OCI-LY7 (cell line): ENCODE measurements at regions not wholly inside any gene's neighbourhood (a gene's known extent, or its start where the extent isn't known, plus 50 kb on each side); places are given as distances from the start of the nearest gene placed in this dataset.

Experiments
- BruUV-seq: library from RNA; stranded (reverse); fragments of 400-500 nt; replicated peaks from 2 replicates; lab custom pipeline; 2021; lab: Mats Ljungman, UMichigan
- CTCF ChIA-PET: fragments of 300-600 bp; sonication (Branson Sonifier 250); formaldehyde crosslinking; loops from one replicate; lab custom pipeline; 2022; ENCODE audit warnings: antibody characterized with exemption; ENCODE audit not compliant: unreplicated experiment; lab: Charles Lee
- POLR2A ChIA-PET: fragments of 300-600 bp; sonication (Branson Sonifier 250); formaldehyde crosslinking; loops from one replicate; lab custom pipeline; 2022; ENCODE audit warnings: antibody characterized with exemption; lab: Charles Lee
- DNase-seq: peaks from one replicate; pipeline ENCODE4 v3.0.0-alpha.2; 2015; ENCODE audit warnings: low spot score
- H2AFZ ChIP-seq: fragments of 200-600 bp; sonication (generic), shearing (Covaris generic); 2 replicates; pipeline ENCODE4 v1.6.1; 2014; ENCODE audit warnings: mild to moderate bottlenecking, antibody characterized with exemption, low read length, moderate library complexity
- H3K27ac ChIP-seq: fragments of 200-600 bp; sonication (generic); 2 replicates; pipeline ENCODE4 v1.5.1; 2014; ENCODE audit warnings: mixed run types, low read depth, mild to moderate bottlenecking, moderate library complexity, low read length, inconsistent platforms; ENCODE audit not compliant: poor library complexity, severe bottlenecking
- H3K36me3 ChIP-seq: fragments of 200-600 bp; sonication (generic); 2 replicates; pipeline ENCODE4 v1.6.1; 2014; ENCODE audit warnings: mild to moderate bottlenecking, antibody characterized with exemption, low read length, moderate library complexity, mixed read lengths; ENCODE audit not compliant: insufficient read depth
- H3K4me1 ChIP-seq: fragments of 200-600 bp; sonication (generic); 2 replicates; pipeline ENCODE4 v1.5.1; 2014; ENCODE audit warnings: mild to moderate bottlenecking, low read length; ENCODE audit not compliant: insufficient read depth, poor library complexity, severe bottlenecking
- H3K4me2 ChIP-seq: fragments of 200-600 bp; sonication (generic); 2 replicates; pipeline ENCODE4 v1.6.1; 2014; ENCODE audit warnings: mild to moderate bottlenecking, low read length
- H3K4me3 ChIP-seq: fragments of 200-600 bp; sonication (generic); 2 replicates; pipeline ENCODE4 v1.5.1; 2014; ENCODE audit warnings: mild to moderate bottlenecking, low read depth, low read length; ENCODE audit not compliant: poor library complexity, severe bottlenecking
- H3K79me2 ChIP-seq: fragments of 200-600 bp; sonication (generic); 2 replicates; pipeline ENCODE4 v1.6.1; 2016; ENCODE audit warnings: low read depth, mild to moderate bottlenecking, low read length, moderate library complexity, mixed read lengths; ENCODE audit not compliant: insufficient read depth
- H3K9me2 ChIP-seq: fragments of 200-600 bp; sonication (generic); 2 replicates; pipeline ENCODE4 v1.6.1; 2016; ENCODE audit warnings: mild to moderate bottlenecking, low read length, mixed read lengths; ENCODE audit not compliant: insufficient read depth
- H3K9me3 ChIP-seq: fragments of 200-600 bp; sonication (generic); 2 replicates; pipeline ENCODE4 v1.6.1; 2014; ENCODE audit warnings: mild to moderate bottlenecking, mixed run types, low read length, mixed read lengths
- H4K20me1 ChIP-seq: fragments of 200-600 bp; sonication (generic); 2 replicates; pipeline ENCODE4 v1.6.1; 2014; ENCODE audit warnings: mild to moderate bottlenecking, antibody characterized with exemption, low read length, moderate library complexity, mixed read lengths; ENCODE audit not compliant: insufficient read depth
- EZH2phosphoT487 ChIP-seq: fragments of 200-600 bp; sonication (generic); IDR thresholded peaks from 2 replicates; pipeline ENCODE4 v1.6.1; 2018; ENCODE audit warnings: low read depth, borderline replicate concordance, mild to moderate bottlenecking, mixed run types, antibody characterized with exemption, low read length, moderate library complexity, mixed read lengths
- intact Hi-C: fragments of 100-400 bp; cut with micrococcal nuclease; formaldehyde crosslinking; loops from one replicate; pipeline ENCODE4 v1.10.0; 2022; ENCODE audit not compliant: unreplicated experiment
- TF ChIP-seq, protein P1 (sequence below): fragments of 200-600 bp; sonication (generic); conservative IDR thresholded peaks from 2 replicates; pipeline ENCODE4 v1.5.1; 2014; ENCODE audit warnings: mild to moderate bottlenecking, antibody characterized with exemption, low read length, moderate library complexity, mixed read lengths

- H3K9me3 ChIP-seq: no peaks in the 10 kb centered on the region
- ChIA-PET POLR2A (no interaction called here), CTCF (no interaction called here)
- no peak overlapping the region for H3K4me2 ChIP-seq
- no TSS peak for BruUV-seq
- H3K36me3 ChIP-seq: no peaks in the 10 kb centered on the region
- H3K9me2 ChIP-seq: no peaks in the 10 kb centered on the region
- no peak for DNase-seq
- no peaks in the 10 kb centered on the region for H3K4me1 ChIP-seq
- no peaks in the 10 kb centered on the region for H3K79me2 ChIP-seq
- no peak overlapping the region for H2AFZ ChIP-seq
- no peak overlapping the region for H3K27ac ChIP-seq
- H3K4me3 ChIP-seq: no peak overlapping the region
- no peaks in the 10 kb centered on the region for H4K20me1 ChIP-seq
- TF ChIP-seq EZH2phosphoT487: no peak
- TF ChIP-seq, protein P1, sequence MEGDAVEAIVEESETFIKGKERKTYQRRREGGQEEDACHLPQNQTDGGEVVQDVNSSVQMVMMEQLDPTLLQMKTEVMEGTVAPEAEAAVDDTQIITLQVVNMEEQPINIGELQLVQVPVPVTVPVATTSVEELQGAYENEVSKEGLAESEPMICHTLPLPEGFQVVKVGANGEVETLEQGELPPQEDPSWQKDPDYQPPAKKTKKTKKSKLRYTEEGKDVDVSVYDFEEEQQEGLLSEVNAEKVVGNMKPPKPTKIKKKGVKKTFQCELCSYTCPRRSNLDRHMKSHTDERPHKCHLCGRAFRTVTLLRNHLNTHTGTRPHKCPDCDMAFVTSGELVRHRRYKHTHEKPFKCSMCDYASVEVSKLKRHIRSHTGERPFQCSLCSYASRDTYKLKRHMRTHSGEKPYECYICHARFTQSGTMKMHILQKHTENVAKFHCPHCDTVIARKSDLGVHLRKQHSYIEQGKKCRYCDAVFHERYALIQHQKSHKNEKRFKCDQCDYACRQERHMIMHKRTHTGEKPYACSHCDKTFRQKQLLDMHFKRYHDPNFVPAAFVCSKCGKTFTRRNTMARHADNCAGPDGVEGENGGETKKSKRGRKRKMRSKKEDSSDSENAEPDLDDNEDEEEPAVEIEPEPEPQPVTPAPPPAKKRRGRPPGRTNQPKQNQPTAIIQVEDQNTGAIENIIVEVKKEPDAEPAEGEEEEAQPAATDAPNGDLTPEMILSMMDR: no peak
- intact Hi-C loops: no loop called here
Observed at GRCh38 chr9:107226421-107226820, 56.7 kb upstream of the RAD23B start.

DNA sequence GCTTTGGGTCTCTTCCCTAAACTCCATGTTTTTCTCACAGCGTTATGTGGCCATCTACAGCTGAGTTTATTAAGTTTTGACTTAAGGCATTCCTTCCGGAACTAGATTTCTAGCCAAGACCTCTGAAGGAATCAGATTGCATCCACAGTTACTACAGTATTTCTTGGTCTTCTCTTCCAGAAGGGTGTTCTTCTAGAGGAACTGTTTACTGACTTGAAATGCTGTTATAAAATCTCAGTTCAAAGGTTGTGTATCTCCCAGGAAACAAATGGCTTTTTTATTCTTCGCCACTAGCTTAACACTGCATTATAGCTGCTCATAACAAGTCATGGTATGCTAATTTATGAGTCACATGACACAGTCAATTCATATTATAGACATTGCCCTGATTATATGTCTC lies 55.3 kb upstream of the RAD23B start:
- TF ChIP-seq EZH2phosphoT487: no peak
- TF ChIP-seq, protein P1: no peak
- H3K79me2 ChIP-seq: no peaks in the 10 kb centered on the region
- no peak overlapping the region for H3K4me2 ChIP-seq
- no peak for DNase-seq
- ChIA-PET POLR2A (no interaction called here), CTCF (no interaction called here)
- no TSS peak for BruUV-seq
- no peaks in the 10 kb centered on the region for H3K36me3 ChIP-seq
- no peaks in the 10 kb centered on the region for H3K9me2 ChIP-seq
- H3K4me3 ChIP-seq: no peak overlapping the region
- no peak overlapping the region for H2AFZ ChIP-seq
- H3K9me3 ChIP-seq: no peaks in the 10 kb centered on the region
- H3K4me1 ChIP-seq: no peaks in the 10 kb centered on the region
- H4K20me1 ChIP-seq: no peaks in the 10 kb centered on the region
- H3K27ac ChIP-seq: no peak overlapping the region
- intact Hi-C loops: no loop called here

GRCh38 chr9:107228496-107229039 lies 54.5 kb upstream of the RAD23B start:
- TF ChIP-seq, protein P1: no peak
- TF ChIP-seq EZH2phosphoT487: no peak
- Histone ChIP-seq H3K27ac (no peak overlapping the region), H3K4me3 (no peak overlapping the region), H3K36me3 (no peaks in the 10 kb centered on the region), H3K79me2 (no peaks in the 10 kb centered on the region), H3K4me1 (no peaks in the 10 kb centered on the region), H4K20me1 (no peaks in the 10 kb centered on the region), H3K9me2 (no peaks in the 10 kb centered on the region), H2AFZ (no peak overlapping the region), H3K4me2 (no peak overlapping the region), H3K9me3 (no peaks in the 10 kb centered on the region)
- intact Hi-C loops: no loop called here
- POLR2A ChIA-PET: no interaction called here
- CTCF ChIA-PET: no interaction called here
- no TSS peak for BruUV-seq
- DNase-seq: no peak
